PC-9 (cell line): ENCODE measurements at regions not wholly inside any gene's neighbourhood (a gene's known extent, or its start where the extent isn't known, plus 50 kb on each side); places are given as distances from the start of the nearest gene placed in this dataset.

Experiments
- BruUV-seq: library from RNA; stranded (reverse); fragments of 400-500 nt; replicated peaks from 2 replicates; lab custom pipeline; 2021; lab: Mats Ljungman, UMichigan
- CTCF ChIA-PET: fragments of 300-600 bp; sonication (Branson Sonifier 250); formaldehyde crosslinking; loops from one replicate; lab custom pipeline; 2022; ENCODE audit warnings: antibody characterized with exemption; lab: Charles Lee
- POLR2A ChIA-PET: fragments of 300-600 bp; sonication (Branson Sonifier 250); formaldehyde crosslinking; loops from one replicate; lab custom pipeline; 2022; ENCODE audit warnings: antibody characterized with exemption; ENCODE audit not compliant: unreplicated experiment; lab: Charles Lee
- DNase-seq, 2 experiments: peaks; one replicate each; pipeline versions ENCODE4 v3.0.0 to v3.0.0-alpha.2; 2015 to 2022; ENCODE audit warnings: mixed read lengths in 1 of 2
- H2AFZ ChIP-seq: fragments of 200-600 bp; sonication (generic); 2 replicates; pipeline ENCODE4 v1.8.1; 2017; ENCODE audit warnings: antibody characterized with exemption
- H3F3A ChIP-seq: fragments of 200-600 bp; sonication (generic); 2 replicates; pipeline ENCODE4 v1.8.1; 2017; ENCODE audit warnings: antibody characterized with exemption, mild to moderate bottlenecking, low read depth; ENCODE audit not compliant: insufficient read depth
- H3K27ac ChIP-seq: fragments of 200-600 bp; sonication (generic); 2 replicates; pipeline ENCODE4 v1.6.1; 2016; ENCODE audit warnings: mixed run types
- H3K27me3 ChIP-seq: fragments of 200-600 bp; sonication (generic); 2 replicates; pipeline ENCODE4 v1.6.1; 2016; ENCODE audit warnings: low read depth, mixed run types; ENCODE audit not compliant: insufficient read depth
- H3K36me3 ChIP-seq: fragments of 200-600 bp; sonication (generic); 2 replicates; pipeline ENCODE4 v1.6.1; 2016; ENCODE audit warnings: low read depth, mixed run types
- H3K4me1 ChIP-seq: fragments of 200-600 bp; sonication (generic); replicated peaks from 2 replicates; pipeline ENCODE4 v1.6.1; 2016; ENCODE audit warnings: mixed run types; ENCODE audit not compliant: insufficient read depth
- H3K4me2 ChIP-seq: fragments of 200-600 bp; sonication (generic); 2 replicates; pipeline ENCODE4 v1.6.1; 2017; ENCODE audit warnings: mixed run types
- H3K4me3 ChIP-seq: fragments of 200-600 bp; sonication (generic); 2 replicates; pipeline ENCODE4 v1.6.1; 2016; ENCODE audit warnings: mixed run types
- H3K79me2 ChIP-seq: fragments of 200-600 bp; sonication (generic); 2 replicates; pipeline ENCODE4 v1.6.1; 2017; ENCODE audit warnings: low read depth, mixed run types
- H3K9me2 ChIP-seq: fragments of 200-600 bp; sonication (generic); 2 replicates; pipeline ENCODE4 v1.8.1; 2017; ENCODE audit warnings: mild to moderate bottlenecking; ENCODE audit not compliant: insufficient read depth
- H3K9me3 ChIP-seq: fragments of 200-600 bp; sonication (generic); 2 replicates; pipeline ENCODE4 v1.8.1; 2016; ENCODE audit warnings: low read depth; ENCODE audit not compliant: insufficient read depth
- H4K20me1 ChIP-seq: fragments of 200-600 bp; sonication (generic); 2 replicates; pipeline ENCODE4 v1.8.1; 2017; ENCODE audit not compliant: insufficient read depth
- EZH2 ChIP-seq: fragments of 200-600 bp; sonication (generic); IDR thresholded peaks from 2 replicates; pipeline ENCODE4 v1.8.0; 2017; ENCODE audit warnings: antibody characterized with exemption, low read depth
- intact Hi-C: fragments of 100-400 bp; cut with micrococcal nuclease; formaldehyde crosslinking; loops from one replicate; pipeline ENCODE4 v1.10.0; 2022; ENCODE audit not compliant: unreplicated experiment
- TF ChIP-seq, protein P1 (sequence below): fragments of 200-600 bp; sonication (generic); conservative IDR thresholded peaks from 2 replicates; pipeline ENCODE4 v1.6.1; 2017; ENCODE audit warnings: mixed run types, antibody characterized with exemption, mild to moderate bottlenecking, moderate library complexity

DNA sequence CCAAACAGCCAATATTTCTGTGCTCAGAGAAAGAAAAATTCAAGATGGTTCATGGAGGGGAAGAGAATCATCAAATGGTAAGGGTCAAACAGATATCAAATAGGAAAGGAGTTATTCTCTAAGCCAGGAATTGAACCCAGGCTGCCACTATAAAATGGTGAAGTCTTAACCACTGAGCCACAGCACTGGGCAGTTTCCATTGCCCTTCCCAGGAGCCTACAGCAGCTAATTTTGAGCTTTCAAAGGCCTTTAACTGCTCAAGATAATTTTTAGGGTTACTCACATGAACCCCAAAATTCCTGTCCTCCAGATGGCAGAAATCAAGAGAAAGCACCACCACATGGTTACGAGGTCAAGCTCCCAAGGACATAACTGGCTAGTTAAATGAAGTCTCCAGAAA lies 176.2 kb downstream of the KIF18A start:
- Histone ChIP-seq H3K4me3 (no peak overlapping the region), H3K79me2 (no peaks in the 10 kb centered on the region), H3K9me2 (no peaks in the 10 kb centered on the region), H3K36me3 (no peaks in the 10 kb centered on the region), H3K4me2 (no peak overlapping the region), H3K9me3 (no peaks in the 10 kb centered on the region; the same call in none of the 2 replicates), H2AFZ (no peak overlapping the region), H4K20me1 (no peaks in the 10 kb centered on the region), H3K27me3 (no peaks in the 10 kb centered on the region), H3K4me1 (peaks cover 21% of the 10 kb centered on the region; the same call in 1 of the 2 replicates), H3K27ac (no peak overlapping the region), H3F3A (peaks cover 12% of the 10 kb centered on the region)
- no peak for TF ChIP-seq EZH2
- TF ChIP-seq, protein P1, sequence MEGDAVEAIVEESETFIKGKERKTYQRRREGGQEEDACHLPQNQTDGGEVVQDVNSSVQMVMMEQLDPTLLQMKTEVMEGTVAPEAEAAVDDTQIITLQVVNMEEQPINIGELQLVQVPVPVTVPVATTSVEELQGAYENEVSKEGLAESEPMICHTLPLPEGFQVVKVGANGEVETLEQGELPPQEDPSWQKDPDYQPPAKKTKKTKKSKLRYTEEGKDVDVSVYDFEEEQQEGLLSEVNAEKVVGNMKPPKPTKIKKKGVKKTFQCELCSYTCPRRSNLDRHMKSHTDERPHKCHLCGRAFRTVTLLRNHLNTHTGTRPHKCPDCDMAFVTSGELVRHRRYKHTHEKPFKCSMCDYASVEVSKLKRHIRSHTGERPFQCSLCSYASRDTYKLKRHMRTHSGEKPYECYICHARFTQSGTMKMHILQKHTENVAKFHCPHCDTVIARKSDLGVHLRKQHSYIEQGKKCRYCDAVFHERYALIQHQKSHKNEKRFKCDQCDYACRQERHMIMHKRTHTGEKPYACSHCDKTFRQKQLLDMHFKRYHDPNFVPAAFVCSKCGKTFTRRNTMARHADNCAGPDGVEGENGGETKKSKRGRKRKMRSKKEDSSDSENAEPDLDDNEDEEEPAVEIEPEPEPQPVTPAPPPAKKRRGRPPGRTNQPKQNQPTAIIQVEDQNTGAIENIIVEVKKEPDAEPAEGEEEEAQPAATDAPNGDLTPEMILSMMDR: no peak
- CTCF ChIA-PET: no interaction called here
- BruUV-seq: no TSS peak
- intact Hi-C loops: loop anchor here (5.0 kb wide), 1 partner anchor 229 kb away; the partner anchor contains the start of gene BDNF
- POLR2A ChIA-PET: no interaction called here
- no peak for DNase-seq

DNA sequence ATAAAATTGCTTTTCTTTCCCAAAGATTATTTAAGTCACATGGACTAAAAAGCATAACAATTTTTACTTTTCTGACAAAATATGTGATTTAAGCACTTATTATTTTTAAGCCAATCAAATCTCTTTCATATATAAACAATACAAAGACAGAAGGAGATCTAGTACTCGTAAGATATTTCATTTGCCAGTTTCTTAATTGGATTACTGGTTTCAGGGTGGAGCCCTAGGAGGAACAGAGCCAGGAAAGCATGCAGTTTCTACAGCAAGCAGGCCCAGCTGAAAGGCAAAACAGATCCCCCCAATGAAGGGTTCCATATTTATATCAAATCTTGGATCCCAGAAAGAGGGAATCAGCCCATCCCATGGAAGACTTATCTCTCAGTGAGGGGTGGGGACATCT lies 177.0 kb downstream of the KIF18A start:
- no peak for TF ChIP-seq EZH2
- TF ChIP-seq, protein P1: no peak
- no peaks in the 10 kb centered on the region for H3K9me2 ChIP-seq
- no peak for DNase-seq
- intact Hi-C loops: loop anchor here (5.0 kb wide), 1 partner anchor 229 kb away; the partner anchor contains the start of gene BDNF
- H2AFZ ChIP-seq: no peak overlapping the region
- no peaks in the 10 kb centered on the region for H3K36me3 ChIP-seq
- ChIA-PET CTCF (no interaction called here), POLR2A (no interaction called here)
- peaks cover 29% of the 10 kb centered on the region for H3K4me1 ChIP-seq
- no peak overlapping the region for H3K4me2 ChIP-seq
- no peaks in the 10 kb centered on the region for H3K27me3 ChIP-seq
- H3K79me2 ChIP-seq: no peaks in the 10 kb centered on the region
- peaks cover 12% of the 10 kb centered on the region for H3F3A ChIP-seq
- no TSS peak for BruUV-seq
- H3K27ac ChIP-seq: no peak overlapping the region
- no peaks in the 10 kb centered on the region; the same call in none of the 2 replicates for H3K9me3 ChIP-seq
- H3K4me3 ChIP-seq: no peak overlapping the region
- no peaks in the 10 kb centered on the region for H4K20me1 ChIP-seq

DNA sequence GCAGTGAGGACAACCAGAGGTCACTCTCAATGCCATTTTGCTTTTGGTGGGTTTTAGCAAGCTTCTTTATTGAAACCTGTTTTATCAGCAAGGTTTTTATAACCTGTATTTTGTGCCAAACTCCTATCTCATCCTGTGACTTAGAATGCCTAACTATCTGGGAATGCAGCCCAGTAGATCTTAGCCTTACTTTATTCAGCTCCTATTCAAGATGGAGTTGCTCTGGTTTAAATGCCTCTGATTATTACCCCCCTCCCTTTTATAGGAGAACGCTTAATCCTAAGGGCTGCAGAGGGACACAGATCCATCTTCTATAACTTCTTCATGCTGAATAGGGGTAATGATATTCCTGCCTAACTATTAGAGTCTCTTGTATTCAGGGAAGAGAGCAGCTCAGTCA lies 179.1 kb downstream of the KIF18A start:
- CTCF ChIA-PET: no interaction called here
- BruUV-seq: no TSS peak
- TF ChIP-seq, protein P1: no peak
- no peak for TF ChIP-seq EZH2

More for the DNA sequence above, 179.1 kb downstream of the KIF18A start:
- Histone ChIP-seq H3K27me3 (no peaks in the 10 kb centered on the region), H3F3A (peaks cover 7% of the 10 kb centered on the region), H3K4me2 (no peak overlapping the region), H3K9me2 (no peaks in the 10 kb centered on the region), H4K20me1 (no peaks in the 10 kb centered on the region), H3K79me2 (no peaks in the 10 kb centered on the region), H3K36me3 (no peaks in the 10 kb centered on the region), H3K27ac (no peak overlapping the region), H3K4me3 (no peak overlapping the region), H2AFZ (no peak overlapping the region), H3K9me3 (no peaks in the 10 kb centered on the region; the same call in none of the 2 replicates), H3K4me1 (peaks cover 16% of the 10 kb centered on the region)
- POLR2A ChIA-PET: interaction anchor here (0.6 kb wide), 1 partner anchor 178 kb away, joined by 4 read pairs; no protein-coding TSS in a partner anchor
- intact Hi-C loops: no loop called here
- no peak for DNase-seq
